Liver (tissue), 3 donors: ENCODE measurements at regions not wholly inside any gene's neighbourhood (a gene's known extent, or its start where the extent isn't known, plus 50 kb on each side); places are given as distances from the start of the nearest gene placed in this dataset.

ENCODE experiments used
- ATF3 ChIP-seq: IDR thresholded peaks from 2 replicates; pipeline ENCODE4 v1.6.1; 2016; ENCODE audit warnings: antibody characterized with exemption
- CTCF ChIP-seq: fragments of 150-350 bp; IDR thresholded peaks from 2 replicates; pipeline ENCODE4 v1.5.1; 2017; ENCODE audit warnings: improper control_type of control experiment, low read depth, low read length; ENCODE audit not compliant: missing input control
- FOXA1 ChIP-seq: IDR thresholded peaks from 2 replicates; pipeline ENCODE4 v1.6.1; 2016; ENCODE audit warnings: antibody characterized with exemption
- GABPA ChIP-seq, 2 donors: IDR thresholded peaks in 1 of 2; conservative IDR thresholded peaks in 1 of 2; 2 replicates each; pipeline ENCODE4 v1.6.1; 2016; ENCODE audit warnings: antibody characterized with exemption in 2 of 2, mild to moderate bottlenecking in 1 of 2, moderate library complexity in 1 of 2
- HNF4G ChIP-seq: IDR thresholded peaks from 2 replicates; pipeline ENCODE4 v1.6.1; 2016; ENCODE audit warnings: antibody characterized with exemption
- MAX ChIP-seq: IDR thresholded peaks from 2 replicates; pipeline ENCODE4 v1.6.1; 2016; ENCODE audit warnings: antibody characterized with exemption
- RAD21 ChIP-seq, 2 donors: IDR thresholded peaks; 2 replicates each; pipeline ENCODE4 v1.6.1; 2016; ENCODE audit warnings: antibody characterized with exemption in 2 of 2, mild to moderate bottlenecking in 2 of 2
- REST ChIP-seq: IDR thresholded peaks from 2 replicates; pipeline ENCODE4 v1.6.1; 2016; ENCODE audit warnings: antibody characterized with exemption, mild to moderate bottlenecking
- RXRA ChIP-seq, 2 donors: IDR thresholded peaks; 2 replicates each; pipeline ENCODE4 v1.6.1; 2017 to 2018; ENCODE audit warnings: antibody characterized with exemption in 2 of 2, mild to moderate bottlenecking in 1 of 2
- SP1 ChIP-seq: IDR thresholded peaks from 2 replicates; pipeline ENCODE4 v1.6.1; 2018; ENCODE audit warnings: antibody characterized with exemption, mild to moderate bottlenecking
- TAF1 ChIP-seq: conservative IDR thresholded peaks from 2 replicates; pipeline ENCODE4 v1.6.1; 2016; ENCODE audit warnings: antibody characterized with exemption, mild to moderate bottlenecking
- YY1 ChIP-seq: IDR thresholded peaks from 2 replicates; pipeline ENCODE4 v1.6.1; 2016; ENCODE audit warnings: antibody characterized with exemption, mild to moderate bottlenecking
- ZBTB33 ChIP-seq: IDR thresholded peaks from 2 replicates; pipeline ENCODE4 v1.6.1; 2016; ENCODE audit warnings: antibody characterized with exemption
- donor health status: healthy.
- donor health status: healthy.

- TF ChIP-seq ZBTB33 (no peak), CTCF (peak; percentile 85), REST (no peak), MAX (no peak), SP1 (no peak), FOXA1 (no peak), RAD21 (IDR thresholded peaks at IDR 0.05) (peak; percentile 97 to 98), GABPA (IDR thresholded peaks at IDR 0.05 in 1 of 2, conservative IDR thresholded peaks at IDR 0.05 in 1 of 2) (no peak), HNF4G (no peak), YY1 (no peak), TAF1 (no peak), ATF3 (no peak), RXRA (IDR thresholded peaks at IDR 0.05) (no peak)
These were observed 154.5 kb upstream of the LYZL2 start for GRCh38 chr10:30783939-30784501.
